H1 (cell line): ENCODE measurements at regions not wholly inside any gene's neighbourhood (a gene's known extent, or its start where the extent isn't known, plus 50 kb on each side); places are given as distances from the start of the nearest gene placed in this dataset.
A peak's percentile ranks its signal among the peaks of the same experiment; 100 is the strongest.

Experiments
- CTCF ChIA-PET: fragments of 300-600 bp; sonication (Branson Sonifier 250); formaldehyde crosslinking; loops from one replicate; lab custom pipeline; 2021; ENCODE audit not compliant: partially characterized antibody; lab: Charles Lee
- POLR2A ChIA-PET: fragments of 300-600 bp; sonication (Branson Sonifier 250); formaldehyde crosslinking; loops from one replicate; lab custom pipeline; 2021; ENCODE audit warnings: inconsistent platforms; ENCODE audit not compliant: partially characterized antibody; lab: Charles Lee
- DNase-seq, 2 experiments: peaks; one replicate each; pipeline versions ENCODE4 v3.0.0 to v3.0.0-alpha.2; 2010 to 2022; ENCODE audit warnings: low spot score in 2 of 2, low read depth in 1 of 2, mixed read lengths in 1 of 2
- FAIRE-seq: peaks from 2 replicates; lab custom pipeline; 2011; peaks lifted over from hg19 to GRCh38; lab: Jason Lieb, UNC
- H2AFZ ChIP-seq: 2 replicates; pipeline ENCODE4 v1.8.1; 2012; ENCODE audit warnings: low read length, inconsistent platforms
- H2AK5ac ChIP-seq: 2 replicates; pipeline ENCODE4 v1.6.1; 2013; ENCODE audit warnings: low read depth, low read length
- H2BK120ac ChIP-seq: replicated peaks from 2 replicates; pipeline ENCODE3; 2013; ENCODE audit warnings: low read depth, low read length, inconsistent platforms
- H2BK12ac ChIP-seq: 2 replicates; pipeline ENCODE4 v1.6.1; 2013; ENCODE audit warnings: low read depth, low read length
- H2BK15ac ChIP-seq: 2 replicates; pipeline ENCODE4 v1.6.1; 2013; ENCODE audit warnings: low read length
- H2BK20ac ChIP-seq: 2 replicates; pipeline ENCODE4 v1.6.1; 2013; ENCODE audit warnings: low read length
- H2BK5ac ChIP-seq: 2 replicates; pipeline ENCODE4 v1.6.1; 2013; ENCODE audit warnings: low read depth, low read length
- H3K14ac ChIP-seq: 2 replicates; pipeline ENCODE4 v1.6.1; 2013; ENCODE audit warnings: inconsistent platforms; ENCODE audit not compliant: insufficient read length
- H3K18ac ChIP-seq: 2 replicates; pipeline ENCODE4 v1.6.1; 2013; ENCODE audit warnings: low read length; ENCODE audit errors: extremely low read depth
- H3K23ac ChIP-seq: 2 replicates; pipeline ENCODE4 v1.6.1; 2013; ENCODE audit warnings: inconsistent platforms; ENCODE audit not compliant: insufficient read length
- H3K23me2 ChIP-seq: 2 replicates; pipeline ENCODE4 v1.6.1; 2013; ENCODE audit warnings: low read depth, low read length
- H3K27ac ChIP-seq: 2 replicates; pipeline ENCODE4 v1.6.1; 2011; ENCODE audit warnings: low read depth, low read length, inconsistent platforms
- H3K27me3 ChIP-seq, 4 experiments: replicated peaks in 1 of 4; 1 replicate in 1 of 4; 2 replicates in 3 of 4; pipeline versions ENCODE4 v1.6.1 to v1.8.1; 2011 to 2013; ENCODE audit warnings: low read length in 3 of 4, mild to moderate bottlenecking in 3 of 4, inconsistent platforms in 2 of 4, mixed read lengths in 2 of 4, moderate library complexity in 1 of 4; ENCODE audit not compliant: control insufficient read depth in 3 of 4, insufficient read depth in 3 of 4; ENCODE audit errors: extremely low read depth in 1 of 4
- H3K36me3 ChIP-seq, 4 experiments: 2 replicates each; pipeline versions ENCODE4 v1.6.1 to v1.8.1; 2011 to 2013; ENCODE audit warnings: mild to moderate bottlenecking in 4 of 4, low read length in 3 of 4, moderate library complexity in 2 of 4, control low read depth in 1 of 4, inconsistent platforms in 1 of 4; ENCODE audit not compliant: insufficient read depth in 4 of 4, control insufficient read depth in 2 of 4
- H3K4ac ChIP-seq: replicated peaks from 2 replicates; pipeline ENCODE3; 2013; ENCODE audit warnings: low read length, low read depth, mixed read lengths, inconsistent platforms; ENCODE audit not compliant: insufficient read length
- H3K4me1 ChIP-seq, 4 experiments: replicated peaks in 1 of 4; 1 replicate in 1 of 4; 2 replicates in 3 of 4; pipeline versions ENCODE4 v1.6.1 to v1.8.1; 2011 to 2013; ENCODE audit warnings: low read length in 3 of 4, inconsistent platforms in 2 of 4, mixed read lengths in 1 of 4; ENCODE audit not compliant: insufficient read depth in 4 of 4, control insufficient read depth in 3 of 4
- H3K4me2 ChIP-seq, 2 experiments: 2 replicates each; pipeline versions ENCODE4 v1.6.1 to v1.8.1; 2011 to 2013; ENCODE audit warnings: low read depth in 2 of 2, low read length in 2 of 2, control low read depth in 1 of 2, inconsistent platforms in 1 of 2, mild to moderate bottlenecking in 1 of 2; ENCODE audit not compliant: insufficient read depth in 1 of 2
- H3K4me3 ChIP-seq, 4 experiments: fragments of 200-600, 300-600 bp in 1 of 4; sonication (generic), shearing (Covaris generic), sonication (Bioruptor Twin) in 1 of 4; 2 replicates each; pipeline versions ENCODE4 v1.5.1 to v1.8.1; 2011 to 2016; ENCODE audit warnings: low read length in 4 of 4, low read depth in 3 of 4, control low read depth in 2 of 4, inconsistent platforms in 2 of 4, mild to moderate bottlenecking in 2 of 4, mixed read lengths in 1 of 4, moderate library complexity in 1 of 4; ENCODE audit not compliant: insufficient read depth in 2 of 4; ENCODE audit errors: extremely low read depth in 1 of 4
- H3K56ac ChIP-seq: replicated peaks from 2 replicates; pipeline ENCODE3; 2013; ENCODE audit warnings: low read depth, mild to moderate bottlenecking, mixed read lengths, low read length, inconsistent platforms; ENCODE audit not compliant: insufficient read length
- H3K79me1 ChIP-seq: 2 replicates; pipeline ENCODE4 v1.6.1; 2013; ENCODE audit warnings: low read depth, low read length, control low read depth
- H3K79me2 ChIP-seq, 2 experiments: 2 replicates each; pipeline versions ENCODE4 v1.6.1 to v1.8.1; 2012 to 2013; ENCODE audit warnings: low read length in 2 of 2, mild to moderate bottlenecking in 2 of 2, inconsistent platforms in 1 of 2; ENCODE audit not compliant: insufficient read depth in 2 of 2, control insufficient read depth in 1 of 2
- H3K9ac ChIP-seq, 4 experiments: replicated peaks in 1 of 4; 1 replicate in 1 of 4; 2 replicates in 3 of 4; pipeline versions ENCODE4 v1.6.1 to v1.8.1; 2011 to 2013; ENCODE audit warnings: low read depth in 3 of 4, low read length in 3 of 4, control low read depth in 2 of 4, mild to moderate bottlenecking in 2 of 4, moderate library complexity in 2 of 4, inconsistent platforms in 1 of 4; ENCODE audit errors: extremely low read depth in 1 of 4
- H3K9me3 ChIP-seq, 2 experiments: 2 replicates each; pipeline versions ENCODE4 v1.6.1 to v1.8.1; 2012 to 2013; ENCODE audit warnings: mild to moderate bottlenecking in 2 of 2, moderate library complexity in 2 of 2, control low read depth in 1 of 2, inconsistent platforms in 1 of 2, low read depth in 1 of 2, low read length in 1 of 2, mixed read lengths in 1 of 2; ENCODE audit not compliant: insufficient read depth in 2 of 2
- H4K20me1 ChIP-seq, 2 experiments: replicated peaks in 1 of 2; 2 replicates each; pipeline versions ENCODE3 to v1.8.1; 2011 to 2013; ENCODE audit warnings: inconsistent platforms in 2 of 2, low read length in 2 of 2, mild to moderate bottlenecking in 1 of 2; ENCODE audit not compliant: insufficient read depth in 2 of 2, control insufficient read depth in 1 of 2
- H4K5ac ChIP-seq: 2 replicates; pipeline ENCODE4 v1.6.1; 2013; ENCODE audit warnings: low read length, low read depth, mixed read lengths, inconsistent platforms; ENCODE audit not compliant: insufficient read length
- H4K8ac ChIP-seq: 2 replicates; pipeline ENCODE4 v1.8.0; 2013; ENCODE audit warnings: mild to moderate bottlenecking, moderate library complexity, low read length, inconsistent platforms; ENCODE audit not compliant: insufficient read depth; ENCODE audit errors: extremely low read depth
- H4K91ac ChIP-seq: replicated peaks from 2 replicates; pipeline ENCODE3; 2013; ENCODE audit warnings: low read length, mixed read lengths, inconsistent platforms; ENCODE audit not compliant: insufficient read length
- ASH2L ChIP-seq: fragments of 200-600, 300-600 bp; sonication (generic); IDR thresholded peaks from one replicate; pipeline ENCODE4 v1.7.1; 2017; ENCODE audit warnings: low read length
- BCL11A ChIP-seq, 2 experiments: IDR thresholded peaks; one replicate each; pipeline ENCODE4 v1.6.1; 2011; ENCODE audit warnings: low read depth in 2 of 2, low read length in 2 of 2, mild to moderate bottlenecking in 2 of 2
- CTBP2 ChIP-seq: IDR thresholded peaks from 2 replicates; pipeline ENCODE4 v1.7.0; 2011; ENCODE audit warnings: borderline replicate concordance, mild to moderate bottlenecking, moderate library complexity, mixed read lengths, low read length; ENCODE audit not compliant: insufficient read depth, insufficient read length
- GABPA ChIP-seq: IDR thresholded peaks from 2 replicates; pipeline ENCODE4 v1.6.1; 2011; ENCODE audit warnings: mild to moderate bottlenecking, low read length, moderate library complexity, borderline replicate concordance; ENCODE audit not compliant: insufficient read depth
- GTF2F1 ChIP-seq: IDR thresholded peaks from 2 replicates; pipeline ENCODE4 v1.6.1; 2012; ENCODE audit warnings: low read depth, low read length, improper control_type of control experiment, borderline replicate concordance
- KDM4A ChIP-seq: IDR thresholded peaks from one replicate; pipeline ENCODE4 v1.7.1; 2012; ENCODE audit warnings: low read depth, mild to moderate bottlenecking, moderate library complexity, low read length, inconsistent platforms; ENCODE audit not compliant: severe bottlenecking
- SIRT6 ChIP-seq: IDR thresholded peaks from one replicate; pipeline ENCODE4 v1.7.1; 2012; ENCODE audit warnings: low read length, inconsistent platforms
- TAF7 ChIP-seq: optimal IDR thresholded peaks from 2 replicates; pipeline ENCODE3; 2011; ENCODE audit warnings: low read depth, mild to moderate bottlenecking, inconsistent platforms, low read length, moderate library complexity, borderline replicate concordance
- YY1 ChIP-seq: IDR thresholded peaks from 2 replicates; pipeline ENCODE4 v1.6.1; 2011; ENCODE audit warnings: low read depth, mild to moderate bottlenecking, low read length
- WGBS, 2 experiments: shearing (Covaris generic) in 1 of 2; methylation state at CpG; one replicate each; pipeline versions ENCODE4 v1.1.6 to v1.1.7; 2013 to 2015; ENCODE audit warnings: low lambda C conversion rate in 2 of 2, mixed read lengths in 2 of 2, inconsistent platforms in 1 of 2, low coverage in 1 of 2, missing lambda C conversion rate in 1 of 2; ENCODE audit not compliant: insufficient replicate concordance in 2 of 2, insufficient coverage in 1 of 2, insufficient read length in 1 of 2; ENCODE audit errors: extremely low coverage in 1 of 2, missing lambda C conversion rate in 1 of 2; 5-methylcytosine and 5-hydroxymethylcytosine counted together
- TF ChIP-seq, protein P1 (sequence below): IDR thresholded peaks from 2 replicates; pipeline ENCODE4 v1.6.1; 2011; ENCODE audit warnings: low read length, improper control_type of control experiment

DNA sequence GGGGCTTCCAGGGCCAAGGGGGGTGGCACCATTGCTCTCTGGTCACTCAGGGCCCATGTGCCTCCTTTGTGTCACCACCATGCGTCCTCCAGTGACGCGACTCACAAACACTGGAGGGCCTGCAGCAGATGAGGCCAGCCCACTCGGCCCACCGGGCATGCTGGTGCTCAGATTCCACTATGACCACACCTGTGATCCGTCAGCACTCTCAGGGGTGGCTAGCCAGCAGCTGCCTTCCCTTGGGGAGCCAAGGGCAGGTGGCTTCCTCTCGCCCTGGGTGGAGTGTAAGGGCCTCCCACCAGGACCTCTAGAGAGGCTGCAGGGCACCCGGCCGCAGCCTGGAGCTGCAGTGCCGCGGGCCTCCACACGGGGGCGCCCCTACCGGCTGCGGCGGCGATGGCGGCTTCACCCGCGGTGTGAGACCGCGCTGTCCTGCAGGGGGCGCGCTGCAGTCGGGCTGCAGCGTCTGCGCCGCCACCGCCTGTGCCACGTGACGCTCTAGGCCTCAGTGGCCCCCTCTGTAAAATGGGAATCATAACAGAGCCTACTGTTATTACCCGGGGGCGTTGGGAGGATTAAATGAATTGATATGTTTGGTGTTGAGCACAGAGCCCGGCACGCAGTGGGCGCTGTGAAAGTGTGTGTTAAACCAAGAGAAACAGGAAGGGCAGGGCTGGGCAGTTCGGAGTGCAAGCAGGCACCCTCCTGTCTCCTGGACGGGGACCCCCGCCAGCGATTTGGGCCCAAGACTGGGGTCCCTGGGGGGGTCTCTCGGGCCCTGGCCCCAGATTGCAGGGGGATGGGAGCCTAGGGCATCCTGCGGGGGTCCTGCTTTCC, 192.4 kb upstream of the GSE1 start:
- Histone ChIP-seq H3K27me3 (no peaks in the 10 kb centered on the region), H3K4me3 (no peak overlapping the region), H2AFZ (no peak overlapping the region), H2BK12ac (peak overlapping the region; percentile 90; the same call in 1 of the 2 replicates), H4K5ac (no peak overlapping the region), H3K18ac (peak overlapping the region; percentile 48), H3K14ac (no peak overlapping the region), H2BK15ac (peak overlapping the region; percentile 99; the same call in 1 of the 2 replicates), H4K8ac (peak overlapping the region; percentile 81), H3K9ac (no peak overlapping the region), H3K4me2 (no peak overlapping the region), H3K79me2 (no peaks in the 10 kb centered on the region), H3K36me3 (no peaks in the 10 kb centered on the region), H4K20me1 (peaks cover under 1 to 1% of the 10 kb centered on the region in 2 experiments), H3K9me3 (no peaks in the 10 kb centered on the region; a peak in 1 of 4 replicates), H2BK5ac (no peak overlapping the region), H3K56ac (no peak overlapping the region), H3K79me1 (no peaks in the 10 kb centered on the region), H3K4ac (no peak overlapping the region), H3K4me1 (peaks cover 0 to 21% (median 5%) of the 10 kb centered on the region in 4 experiments; a peak in 5 of 7 replicates), H2AK5ac (no peak overlapping the region), H2BK20ac (peak overlapping the region; percentile 93; the same call in 1 of the 2 replicates), H3K23me2 (no peaks in the 10 kb centered on the region), H4K91ac (peak overlapping the region; percentile 39), H3K23ac (no peak overlapping the region), H2BK120ac (no peak overlapping the region), H3K27ac (no peak overlapping the region)
- no peak for FAIRE-seq
- 38% methylated on average over 40 of the region's 42 CpGs; no CpG with 5 or more reads in 1 of the 2 experiments for WGBS, 2 experiments
- ChIA-PET POLR2A (interaction anchor here (0.6 to 1.3 kb wide), 5 partner anchors 11 to 192 kb away, joined by 3 to 4 read pairs (median 3); partner anchors contain the start of gene GSE1), CTCF (interaction anchor here (0.6 to 13.4 kb wide), 88 partner anchors 8 to 1154 kb away, joined by 3 to 182 read pairs (median 6); no protein-coding TSS in a partner anchor)
- peak in 1 of 2 experiments; percentile 96 for DNase-seq
- TF ChIP-seq SIRT6 (no peak), GABPA (peak; percentile 22; the same call in 1 of the 2 replicates), ASH2L (no peak), CTBP2 (peak; percentile 35), YY1 (peak; percentile 93), GTF2F1 (0 out of 2 replicates have a peak, but pooled peaks have one; percentile 24), BCL11A (IDR thresholded peaks at IDR 0.05; ENCODE audit: low read depth in 2 of 2, low read length in 2 of 2) (no peak), KDM4A (no peak), TAF7 (peak; percentile 77)
- TF ChIP-seq, protein P1, sequence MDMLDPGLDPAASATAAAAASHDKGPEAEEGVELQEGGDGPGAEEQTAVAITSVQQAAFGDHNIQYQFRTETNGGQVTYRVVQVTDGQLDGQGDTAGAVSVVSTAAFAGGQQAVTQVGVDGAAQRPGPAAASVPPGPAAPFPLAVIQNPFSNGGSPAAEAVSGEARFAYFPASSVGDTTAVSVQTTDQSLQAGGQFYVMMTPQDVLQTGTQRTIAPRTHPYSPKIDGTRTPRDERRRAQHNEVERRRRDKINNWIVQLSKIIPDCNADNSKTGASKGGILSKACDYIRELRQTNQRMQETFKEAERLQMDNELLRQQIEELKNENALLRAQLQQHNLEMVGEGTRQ = peak; percentile 90
